ENCODE measurements at regions not wholly inside any gene's neighbourhood (a gene's known extent, or its start where the extent isn't known, plus 50 kb on each side); places are given as distances from the start of the nearest gene placed in this dataset.

DNA sequence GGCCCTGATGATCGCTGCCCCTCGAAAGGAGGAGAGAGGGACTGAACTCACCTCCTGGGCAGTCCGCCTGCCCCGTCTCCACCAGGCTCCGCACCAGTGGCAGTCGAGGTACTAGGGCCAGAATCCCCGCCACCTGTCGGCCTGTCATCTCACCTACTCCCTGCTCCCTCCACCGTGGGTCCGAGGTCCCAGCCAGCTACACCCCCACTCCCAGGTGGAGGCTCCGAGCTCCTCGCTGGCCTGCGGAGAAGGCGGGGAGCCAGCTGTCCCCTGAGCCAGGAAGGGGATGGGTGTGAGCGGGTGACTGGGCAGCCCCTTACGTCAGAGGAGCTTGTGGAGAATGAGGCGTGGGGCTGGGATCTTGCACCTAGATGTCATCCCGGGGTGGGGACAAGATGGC lies 1066.5 kb upstream of the MANEA start:
- no peak for DNase-seq

DNA sequence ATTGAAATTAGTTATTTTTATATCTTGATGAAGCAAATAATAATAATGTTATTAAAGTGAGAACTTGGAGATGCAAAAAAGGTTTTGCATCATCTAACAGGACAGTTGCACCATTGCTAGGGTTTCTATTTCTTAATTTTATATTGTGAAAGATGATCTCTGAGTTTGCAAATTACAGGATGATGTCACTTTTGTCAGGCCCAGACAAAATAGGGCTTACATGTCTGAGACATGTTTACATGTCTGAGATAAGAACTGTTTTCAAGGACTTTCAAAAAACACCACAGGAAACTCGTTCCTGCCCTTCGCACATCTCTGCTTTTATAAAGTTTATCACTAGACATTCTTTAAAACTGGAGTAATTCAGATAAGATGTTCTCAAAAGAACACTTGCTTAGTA lies 1075.8 kb upstream of the MANEA start:
- no peak for DNase-seq

DNA sequence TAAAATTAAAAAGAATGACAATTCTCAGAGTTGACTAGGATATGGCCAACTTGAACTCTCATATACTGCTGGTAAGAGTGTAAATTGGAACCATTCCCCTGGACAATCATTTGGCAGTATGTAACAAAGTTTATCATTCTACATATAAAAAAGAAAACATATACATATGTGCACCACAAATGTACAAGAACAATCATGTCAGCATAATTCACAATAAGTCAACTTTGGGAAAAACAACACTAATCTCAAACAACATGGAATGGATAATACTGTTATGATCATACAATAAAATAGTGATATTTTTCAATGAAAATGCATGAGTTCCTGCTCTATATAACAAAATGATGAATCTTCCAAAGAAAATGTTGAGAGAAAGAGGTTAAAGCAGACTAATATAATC lies 1078.7 kb upstream of the EPHA7 start:
- DNase-seq = no peak

DNA sequence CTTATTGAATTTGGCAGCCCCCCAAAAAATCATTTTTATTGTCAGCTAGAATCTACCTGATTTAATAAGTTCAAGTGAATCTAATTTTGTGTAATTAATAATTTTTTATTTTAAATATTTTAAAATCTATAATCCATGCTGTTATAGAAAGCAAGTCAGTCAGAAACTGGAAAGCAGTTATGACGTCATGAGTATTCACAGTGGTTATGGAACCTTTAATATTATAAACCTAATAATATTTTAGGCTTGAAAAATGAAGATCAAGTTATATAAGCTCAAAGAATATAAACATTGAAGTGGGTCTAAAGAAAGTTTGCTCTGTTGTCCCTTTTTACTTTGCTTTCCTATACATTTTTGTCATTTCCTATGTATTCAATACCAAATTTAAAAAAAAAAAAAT lies 1075.1 kb upstream of the EPHA7 start:
- no peak for DNase-seq

DNA sequence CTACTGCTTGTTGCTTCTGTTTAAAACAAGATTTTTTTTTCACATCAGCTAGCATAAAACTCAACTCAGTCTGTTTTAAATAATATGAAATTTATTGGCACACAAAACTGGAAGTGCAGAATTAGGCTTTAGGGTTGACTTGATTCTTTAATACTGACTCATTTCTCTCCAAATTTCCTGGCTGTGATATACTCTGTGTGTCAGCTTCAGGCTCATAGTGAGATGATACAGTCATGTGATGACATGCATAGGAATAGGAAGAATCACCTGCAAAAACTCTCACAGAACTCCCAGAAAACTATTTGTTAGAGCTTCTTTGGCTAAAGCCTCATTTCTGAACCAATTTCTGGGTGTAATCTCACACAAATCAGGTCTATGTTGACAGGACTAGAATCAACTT lies 1068.0 kb upstream of the EPHA7 start:
- no peak for DNase-seq

DNA sequence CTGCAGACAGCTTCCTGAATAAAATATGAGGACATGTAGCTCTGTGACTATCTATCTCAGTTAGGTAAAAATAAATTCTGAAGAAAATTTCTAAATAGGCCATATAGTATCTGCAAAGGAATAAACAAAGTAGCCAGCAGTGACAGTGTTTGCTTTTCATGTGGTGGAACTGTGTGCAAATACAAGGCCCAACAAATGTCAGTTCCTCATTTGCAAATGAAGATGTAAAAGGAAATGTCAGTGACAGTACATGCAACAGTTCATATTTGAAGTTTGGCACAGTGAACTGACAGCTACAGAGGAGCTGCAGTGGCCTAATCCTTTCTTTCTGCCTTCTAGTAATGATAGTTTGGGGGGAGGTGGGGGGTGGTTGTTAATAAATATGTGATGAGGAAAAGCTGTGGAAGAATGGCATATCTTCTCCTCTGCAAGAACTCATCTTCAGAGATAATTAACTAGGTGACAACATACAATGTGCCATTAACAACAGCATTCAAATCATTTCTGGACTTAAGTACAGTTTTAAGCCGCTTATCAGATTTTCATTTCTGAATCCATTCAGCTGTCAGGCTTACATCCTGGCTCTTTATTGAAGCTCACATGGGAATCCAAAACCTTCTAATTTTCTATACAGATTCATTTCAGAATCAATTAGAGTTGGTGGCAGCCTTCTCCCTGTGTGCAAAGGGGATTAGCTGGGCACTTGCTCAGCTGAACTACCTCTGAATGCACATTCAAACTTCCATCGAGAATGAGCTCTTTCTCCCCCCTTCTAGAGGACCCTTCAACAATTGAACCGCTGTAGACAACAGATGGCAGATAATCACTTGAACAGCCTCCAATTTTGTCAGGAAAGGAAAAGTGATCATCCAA lies 1059.0 kb upstream of the EPHA7 start:
- peak; percentile 26 for DNase-seq

DNA sequence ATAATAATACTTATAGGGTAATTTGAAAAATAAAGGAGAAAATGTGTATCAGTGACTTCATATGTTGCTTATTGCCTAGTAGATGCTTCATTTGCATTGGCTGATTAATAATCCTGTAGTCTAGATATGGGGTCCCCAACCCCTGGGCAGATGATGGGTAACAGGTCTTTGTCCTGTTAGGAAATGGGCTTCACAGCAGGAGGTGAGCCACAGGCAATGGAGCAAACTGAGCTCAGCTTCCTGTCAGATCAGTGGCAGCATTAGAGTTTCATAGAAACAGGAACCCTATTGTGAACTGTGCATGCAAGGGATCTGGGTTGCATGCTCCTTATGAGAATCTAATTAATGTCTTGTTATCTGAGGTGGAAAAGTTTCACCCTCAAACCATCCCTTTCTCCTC lies 1049.5 kb upstream of the EPHA7 start:
- DNase-seq = no peak

DNA sequence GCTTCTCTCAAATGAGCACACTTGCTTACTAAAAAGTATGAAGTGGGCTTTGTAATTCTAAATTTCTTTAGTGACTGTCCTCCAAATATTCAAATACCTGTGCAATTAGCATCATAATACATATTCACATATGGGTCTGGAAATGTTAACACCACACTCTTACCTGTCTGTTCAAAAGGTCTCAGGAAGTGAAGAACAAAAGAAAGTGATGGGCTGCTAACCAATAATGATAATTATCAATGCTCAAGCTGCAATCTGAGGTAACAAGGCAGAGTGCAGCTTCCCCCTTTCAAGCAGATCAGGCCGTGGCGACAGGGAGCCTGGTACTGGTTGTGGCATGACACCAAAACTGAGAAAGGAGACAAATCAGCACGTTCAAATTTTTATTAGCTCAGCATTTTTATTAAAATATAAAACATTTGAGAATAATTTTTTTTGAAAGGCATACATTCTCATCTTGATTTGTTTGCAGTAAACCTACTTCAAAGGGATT lies 1044.7 kb upstream of the EPHA7 start:
- no peak for DNase-seq

DNA sequence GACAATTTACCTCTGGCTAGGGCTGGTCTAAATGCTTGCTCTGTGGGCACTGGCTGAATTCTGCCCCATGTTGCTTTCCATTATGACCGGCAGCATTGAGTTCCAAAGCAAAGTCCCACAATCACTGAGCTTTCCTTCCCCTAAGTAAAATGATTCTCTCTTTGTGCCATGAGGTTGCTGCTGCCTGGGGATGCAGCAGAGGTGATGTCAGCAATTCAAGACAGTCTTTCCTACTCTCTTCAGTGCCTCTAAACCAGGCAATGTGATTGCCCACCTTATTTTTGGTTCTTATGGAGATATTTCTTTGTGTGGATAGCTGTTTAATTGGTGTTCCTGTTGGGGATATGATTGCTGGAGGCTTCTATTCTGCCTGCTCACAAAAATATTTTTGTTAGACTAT lies 1043.9 kb upstream of the EPHA7 start:
- DNase-seq = no peak

DNA sequence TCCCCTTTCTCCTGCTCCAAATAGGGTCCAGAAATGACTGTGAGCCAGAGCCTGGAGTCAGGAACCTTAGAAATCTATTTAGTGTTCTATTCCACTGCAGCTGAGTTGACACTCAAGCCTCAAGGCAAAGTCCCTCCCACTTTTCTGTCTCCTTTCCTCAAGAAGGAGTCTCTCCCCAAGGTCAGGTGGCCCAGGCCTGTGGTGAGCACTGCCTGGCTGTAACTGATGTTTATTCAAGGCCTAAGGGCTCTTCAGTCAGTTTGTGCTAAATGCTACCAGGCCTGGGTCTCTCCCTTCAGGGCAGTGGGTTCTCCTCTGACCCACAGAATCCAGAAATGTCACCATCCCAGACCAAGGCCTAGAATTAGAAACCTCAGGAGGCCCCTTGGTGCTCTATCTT lies 1042.9 kb upstream of the EPHA7 start:
- DNase-seq = no peak

DNA sequence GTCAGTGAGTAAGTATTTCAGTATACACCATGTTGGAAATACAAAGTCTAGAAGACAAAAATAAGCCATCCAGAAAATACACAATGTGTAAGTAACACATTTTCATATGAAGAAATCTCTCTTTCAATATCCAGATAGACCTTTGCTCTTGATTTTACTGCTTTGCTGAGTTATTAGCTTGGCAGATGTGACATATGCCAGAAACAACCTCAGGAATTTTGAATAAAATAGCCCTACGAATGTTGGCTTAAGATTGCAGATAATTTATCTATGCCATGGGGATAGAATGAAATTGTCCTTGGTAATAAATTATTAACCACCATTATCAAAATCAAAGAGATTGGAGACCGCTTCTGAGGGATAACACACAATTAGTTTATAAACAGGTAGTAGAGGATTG lies 1036.9 kb upstream of the EPHA7 start:
- no peak for DNase-seq

DNA sequence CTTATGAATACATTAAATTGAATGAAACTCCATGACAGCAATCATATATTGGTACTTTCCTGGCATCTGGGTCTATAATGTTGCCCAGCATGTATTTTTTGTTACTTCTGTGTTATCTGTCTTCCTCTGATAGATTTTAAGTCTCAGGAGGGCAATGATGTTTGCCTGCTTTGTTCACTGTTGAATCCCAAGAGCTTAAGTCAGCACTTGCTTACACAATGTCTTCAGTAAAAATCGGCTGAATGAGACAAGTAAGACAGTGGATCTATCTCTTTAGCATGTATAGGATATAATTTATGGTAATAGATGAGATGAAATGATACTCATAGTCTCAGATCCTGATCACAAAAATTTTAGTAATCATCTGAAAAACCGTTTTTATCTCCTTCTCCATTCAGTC lies 1034.9 kb upstream of the EPHA7 start:
- DNase-seq = no peak

DNA sequence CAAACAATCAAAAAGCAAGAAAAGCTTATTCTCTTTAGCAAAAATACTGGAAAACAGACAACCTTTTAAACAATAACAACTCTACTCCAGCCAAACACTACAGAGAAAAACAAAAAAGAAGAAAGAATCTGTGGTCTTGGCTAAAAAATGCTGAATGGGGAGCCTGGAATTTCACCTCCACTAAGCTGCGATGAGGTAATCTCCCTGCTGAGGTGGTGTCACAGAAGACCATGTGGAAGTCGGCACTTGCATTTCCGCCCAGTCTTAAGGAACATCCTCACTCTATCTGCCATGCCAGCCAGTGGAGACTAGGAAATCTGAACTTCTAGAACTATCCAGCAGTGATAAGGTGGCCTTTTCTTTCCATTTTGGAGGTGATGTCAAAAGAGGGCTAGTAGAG lies 1026.8 kb upstream of the EPHA7 start:
- DNase-seq = no peak

DNA sequence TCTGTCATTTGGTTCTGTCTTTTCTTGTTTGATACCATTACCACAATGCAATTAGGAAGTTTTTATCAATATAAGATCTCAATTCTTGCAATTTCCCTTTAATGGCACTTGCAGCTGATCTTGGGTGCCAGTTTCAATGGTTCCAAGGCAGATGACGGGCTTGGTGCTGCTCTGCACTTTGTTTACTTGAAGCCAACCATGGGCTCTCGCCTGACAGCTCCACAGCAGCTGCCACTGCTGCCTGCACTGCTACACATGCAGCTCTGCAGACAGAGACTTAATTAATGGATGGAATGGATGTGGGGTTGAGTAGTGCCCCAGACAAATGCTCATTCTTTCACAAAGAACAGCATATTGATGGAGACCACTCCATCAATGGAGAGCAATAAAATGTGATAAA lies 1024.3 kb upstream of the EPHA7 start:
- DNase-seq = no peak

DNA sequence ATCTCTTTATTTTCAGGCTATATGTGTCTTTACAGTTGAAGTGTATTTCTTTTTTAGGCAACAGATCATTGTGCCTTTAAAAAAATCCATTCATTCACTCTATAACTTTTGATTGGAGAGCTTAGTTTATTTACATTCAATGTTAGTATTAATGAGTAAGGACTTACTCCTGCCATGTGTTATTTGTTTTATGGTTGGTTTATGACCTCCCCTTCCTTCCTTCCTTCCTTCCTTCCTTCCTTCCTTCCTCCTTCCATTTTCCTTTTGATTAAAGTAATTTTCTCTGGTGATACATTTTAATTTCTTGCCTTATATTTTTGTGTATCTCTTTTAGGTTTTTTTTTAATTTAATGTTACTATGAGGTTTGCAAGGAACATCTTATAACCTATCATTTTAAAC lies 1005.3 kb upstream of the EPHA7 start:
- DNase-seq = no peak

DNA sequence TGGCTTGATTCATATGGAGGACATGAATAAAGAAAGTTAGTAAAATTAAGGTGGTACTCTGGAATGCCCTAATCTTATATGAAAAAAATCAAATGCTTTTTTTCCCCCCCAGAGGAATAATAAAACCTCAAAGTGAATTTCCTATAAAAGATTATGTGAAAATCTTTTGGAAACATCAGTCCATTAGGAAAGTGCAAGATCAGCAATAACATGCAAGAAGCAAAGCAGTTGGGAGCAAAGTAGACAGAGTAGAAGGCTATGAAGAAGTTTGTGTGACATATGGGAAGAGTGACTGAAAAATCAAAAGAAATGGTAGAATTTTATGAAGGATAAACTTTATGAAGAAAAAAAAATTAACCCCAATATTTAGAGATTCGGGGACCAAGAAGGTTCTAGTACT lies 998.0 kb upstream of the EPHA7 start:
- DNase-seq = no peak

DNA sequence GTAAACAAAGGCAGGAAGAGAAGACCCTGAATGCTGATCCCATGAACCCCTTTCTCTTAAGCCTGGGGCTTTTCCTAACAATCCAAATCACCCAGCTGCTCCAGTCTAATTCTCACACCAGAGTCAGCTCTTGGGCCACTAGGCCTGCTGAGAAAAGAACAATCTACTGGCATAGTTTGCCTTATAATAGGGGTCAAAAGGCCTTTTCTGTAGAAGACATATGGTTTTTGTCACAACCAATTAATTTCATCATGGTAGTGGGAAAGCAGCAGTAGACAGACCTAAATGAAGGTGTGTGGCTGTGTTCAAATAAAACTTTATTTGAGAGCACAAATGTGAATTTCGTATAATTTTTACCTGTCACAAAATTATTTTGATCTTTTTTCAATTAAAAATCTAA lies 994.7 kb upstream of the EPHA7 start:
- no peak for DNase-seq

DNA sequence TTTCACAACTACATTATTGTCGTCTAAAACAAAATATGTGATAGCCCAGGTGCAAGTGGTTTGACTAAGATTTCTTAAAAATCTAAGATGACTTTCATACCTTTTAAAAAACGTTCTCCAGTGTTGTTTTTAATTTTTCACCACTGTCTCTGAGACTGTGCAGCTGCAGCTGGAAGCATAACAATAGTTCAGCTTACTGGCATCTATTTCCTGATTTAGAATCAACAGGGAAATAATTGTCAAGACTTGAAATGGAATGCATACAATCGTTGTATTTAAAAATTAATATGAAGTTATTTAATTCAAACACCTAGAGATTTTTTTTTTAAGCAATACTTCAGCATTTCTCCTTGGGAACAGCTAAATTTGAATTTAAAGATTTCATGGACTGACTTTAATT lies 982.0 kb upstream of the EPHA7 start:
- no peak for DNase-seq

DNA sequence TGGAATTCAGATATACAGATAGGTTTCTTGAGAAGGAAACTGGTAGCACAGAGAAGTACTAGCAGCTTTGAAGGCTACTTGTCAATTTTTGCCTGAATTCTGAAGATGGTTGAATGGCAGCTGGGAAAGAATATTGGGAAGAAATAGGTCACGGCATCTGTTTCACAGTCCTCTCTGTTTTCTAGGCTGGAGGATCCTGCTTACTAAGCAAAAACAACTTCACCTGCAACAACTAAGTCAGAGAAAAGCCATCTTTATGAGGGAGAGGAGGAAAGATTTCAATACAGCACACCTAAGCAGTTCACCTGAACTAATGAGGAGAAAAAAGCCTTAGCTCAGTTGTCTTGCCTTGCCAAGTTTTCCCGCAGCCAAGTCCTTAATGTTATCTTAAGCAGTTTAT lies 975.5 kb upstream of the EPHA7 start:
- DNase-seq = no peak

DNA sequence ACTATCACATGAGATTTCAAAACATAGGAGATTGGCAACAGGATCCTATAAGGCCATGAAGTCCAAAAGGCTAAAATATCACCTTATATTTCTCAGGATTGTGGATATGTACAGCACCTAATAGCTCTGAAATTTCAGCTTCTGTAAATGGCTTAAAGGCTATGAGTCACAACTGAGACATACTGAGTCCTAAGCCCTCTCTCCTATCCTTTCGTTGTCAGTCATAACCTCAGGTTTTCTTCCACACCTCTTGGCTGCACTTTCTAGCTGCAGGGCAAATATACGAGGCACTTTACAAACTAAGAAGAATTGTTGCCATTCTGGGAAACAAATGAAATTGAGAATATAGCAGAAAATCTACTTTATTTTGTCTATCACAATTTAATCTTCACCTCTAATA lies 969.9 kb upstream of the EPHA7 start:
- DNase-seq = no peak

DNA sequence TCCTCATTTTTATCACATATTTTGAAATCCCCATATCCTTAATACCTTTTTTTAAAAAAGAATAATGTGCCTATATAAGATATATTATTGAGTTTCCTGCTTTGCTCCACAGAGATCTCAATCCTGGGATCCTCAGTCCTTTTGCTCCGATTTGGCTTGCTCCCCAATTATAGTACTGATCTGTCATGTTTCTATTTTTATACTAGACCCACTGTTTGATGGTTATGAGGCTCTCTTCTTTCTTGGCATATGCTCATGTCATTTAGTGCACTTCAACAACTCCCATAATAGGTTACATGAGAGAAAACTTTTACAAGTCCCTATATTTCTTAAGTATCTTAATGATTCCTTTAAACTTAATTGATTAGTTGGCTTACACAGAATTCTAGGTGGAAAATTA lies 958.5 kb upstream of the EPHA7 start:
- DNase-seq = peak; percentile 3

DNA sequence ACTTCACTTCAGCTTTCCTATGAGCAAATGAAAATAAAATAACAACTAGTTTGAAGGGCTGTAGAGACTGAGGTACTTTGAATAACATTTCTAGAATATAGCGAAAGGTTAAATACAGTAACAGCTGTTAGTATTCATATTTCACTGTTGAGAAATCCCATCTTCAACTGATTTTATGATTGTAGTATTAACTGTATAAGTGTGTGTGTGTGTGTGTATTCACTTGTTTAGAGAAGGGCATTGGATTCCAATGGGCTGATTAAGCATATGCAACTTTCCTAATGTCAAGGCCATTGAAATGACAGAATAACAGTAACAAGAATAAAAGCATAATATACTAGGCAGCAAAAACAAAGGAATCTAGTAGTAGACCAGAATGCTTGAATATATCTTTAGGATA lies 957.5 kb upstream of the EPHA7 start:
- DNase-seq = no peak

DNA sequence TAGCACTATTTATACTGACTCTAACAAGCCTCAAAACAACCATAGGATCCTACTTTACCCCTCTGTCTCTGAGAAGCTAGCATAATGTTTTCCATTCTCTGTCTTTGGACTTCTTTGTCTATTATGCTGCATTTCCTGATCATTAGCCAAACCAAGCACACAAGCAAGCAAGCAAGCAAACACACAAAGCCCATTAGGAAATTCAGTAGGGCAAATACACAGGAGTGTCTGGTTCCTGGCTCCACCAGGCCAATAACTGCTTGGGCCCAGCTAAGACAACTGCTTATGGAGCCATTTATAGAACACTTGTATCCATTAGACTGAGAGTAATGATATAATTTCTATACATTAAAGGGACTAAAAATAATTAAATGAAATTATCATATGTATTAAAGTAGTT lies 952.9 kb upstream of the EPHA7 start:
- no peak for DNase-seq

DNA sequence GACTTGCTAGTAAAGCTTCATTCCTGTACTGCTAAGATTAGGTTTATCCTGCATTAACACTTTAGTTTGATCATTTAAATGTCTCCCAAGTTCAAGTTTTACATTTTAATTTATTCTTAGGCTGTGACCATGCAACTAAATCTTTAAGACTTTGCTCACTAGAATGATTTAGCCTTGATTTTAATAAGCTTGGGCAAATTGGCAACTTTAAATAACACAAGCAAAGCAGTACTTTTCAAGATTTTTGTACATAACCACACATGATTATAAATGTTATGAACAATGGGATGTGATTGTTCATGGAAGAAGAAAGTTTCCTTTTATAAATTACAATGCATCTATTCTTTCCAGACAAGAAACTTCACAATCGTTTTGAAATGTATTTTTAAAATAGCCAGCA lies 948.0 kb upstream of the EPHA7 start:
- no peak for DNase-seq
